ENCODE measurements at regions not wholly inside any gene's neighbourhood (a gene's known extent, or its start where the extent isn't known, plus 50 kb on each side); places are given as distances from the start of the nearest gene placed in this dataset.

GRCh38 chr1:63108206-63108605, 214.2 kb upstream of the FOXD3 start:
- no peak overlapping the region for H3K4me3 ChIP-seq (ENCODE audit: control insufficient read depth, low read depth, low read length)
- TF ChIP-seq CTCF (IDR thresholded peaks at IDR 0.05; ENCODE audit: control insufficient read depth, insufficient read depth, low read depth, low read length, missing control alignments): no peak
- no peak for DNase-seq (ENCODE audit: low read depth)

- DNase-seq (ENCODE audit: low read depth): peak; percentile 79
- no peak for TF ChIP-seq CTCF (IDR thresholded peaks at IDR 0.05; ENCODE audit: control insufficient read depth, insufficient read depth, low read depth, low read length, missing control alignments)
- no peak overlapping the region for H3K4me3 ChIP-seq (ENCODE audit: control insufficient read depth, low read depth, low read length)
Observed at GRCh38 chr1:63112155-63112900, 210.0 kb upstream of the FOXD3 start.

DNA sequence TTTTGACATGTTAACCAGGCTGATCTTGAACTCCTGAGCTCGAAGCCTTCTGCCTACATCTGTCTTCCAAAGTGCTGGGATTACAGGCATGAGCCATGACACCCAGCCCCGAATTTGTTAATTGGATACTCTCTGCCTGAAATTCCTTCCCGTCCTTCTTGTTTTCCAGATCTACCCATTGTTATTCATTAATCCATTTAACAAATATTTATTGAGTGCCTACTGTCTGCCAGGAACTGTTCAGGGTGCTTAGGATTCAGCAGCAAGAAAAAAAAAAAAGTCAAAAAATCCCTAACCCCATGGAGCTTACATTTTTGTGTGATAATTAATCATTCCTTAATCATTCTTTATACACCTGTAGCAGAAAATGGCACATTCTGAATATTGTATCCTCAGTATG, 206.8 kb upstream of the FOXD3 start:
- no peak for DNase-seq (ENCODE audit: low read depth)
- no peak overlapping the region for H3K4me3 ChIP-seq (ENCODE audit: control insufficient read depth, low read depth, low read length)
- TF ChIP-seq CTCF (IDR thresholded peaks at IDR 0.05; ENCODE audit: control insufficient read depth, insufficient read depth, low read depth, low read length, missing control alignments): no peak

GRCh38 chr1:63116016-63116415, 206.4 kb upstream of the FOXD3 start:
- no peak for TF ChIP-seq CTCF (IDR thresholded peaks at IDR 0.05; ENCODE audit: control insufficient read depth, insufficient read depth, low read depth, low read length, missing control alignments)
- DNase-seq (ENCODE audit: low read depth): no peak
- H3K4me3 ChIP-seq (ENCODE audit: control insufficient read depth, low read depth, low read length): no peak overlapping the region

GRCh38 chr1:63119575-63120155, 202.7 kb upstream of the FOXD3 start:
- no peak for TF ChIP-seq CTCF (IDR thresholded peaks at IDR 0.05; ENCODE audit: control insufficient read depth, insufficient read depth, low read depth, low read length, missing control alignments)
- H3K4me3 ChIP-seq (ENCODE audit: control insufficient read depth, low read depth, low read length): no peak overlapping the region
- peak; percentile 74 for DNase-seq (ENCODE audit: low read depth)

DNA sequence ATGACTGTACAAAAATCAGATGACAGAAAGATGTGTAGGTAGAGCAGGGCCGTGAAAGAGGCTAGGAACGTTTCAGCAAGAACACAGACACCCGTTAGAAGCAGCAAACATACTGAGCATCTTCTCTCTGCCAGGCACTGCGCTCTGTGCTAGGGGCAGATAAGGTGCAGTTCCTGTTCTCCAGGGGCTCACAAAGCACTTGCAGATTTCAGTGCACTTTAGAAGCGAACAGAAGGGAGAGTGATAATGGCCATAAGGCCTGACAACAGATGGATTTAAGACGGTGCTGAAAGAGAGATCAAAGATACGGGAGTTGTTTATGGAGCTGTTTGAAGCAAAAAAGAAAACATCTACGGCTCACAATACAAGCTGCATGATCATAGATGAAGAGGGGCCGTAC, 200.3 kb upstream of the FOXD3 start:
- H3K4me3 ChIP-seq (ENCODE audit: control insufficient read depth, low read depth, low read length): no peak overlapping the region
- no peak for DNase-seq (ENCODE audit: low read depth)
- TF ChIP-seq CTCF (IDR thresholded peaks at IDR 0.05; ENCODE audit: control insufficient read depth, insufficient read depth, low read depth, low read length, missing control alignments): no peak
